Esophagus muscularis mucosa (tissue), 4 donors: ENCODE measurements at regions not wholly inside any gene's neighbourhood (a gene's known extent, or its start where the extent isn't known, plus 50 kb on each side); places are given as distances from the start of the nearest gene placed in this dataset.

Experiments used
- CTCF ChIP-seq, 3 experiments: fragments of 200-600 bp in 2 of 3; fragments of 450-650 bp in 1 of 3; sonication (generic) in 2 of 3; IDR thresholded peaks; one replicate each; pipeline ENCODE4 v1.5.1; 2017 to 2019; ENCODE audit warnings: antibody characterized with exemption in 3 of 3, mild to moderate bottlenecking in 2 of 3, moderate library complexity in 1 of 3
- EP300 ChIP-seq: sonication (generic); formaldehyde crosslinking; IDR thresholded peaks from one replicate; pipeline ENCODE4 v1.6.1; 2017; ENCODE audit warnings: antibody characterized with exemption
- POLR2A ChIP-seq: fragments of 450-650 bp; IDR thresholded peaks from one replicate; pipeline ENCODE4 v1.6.1; 2017; ENCODE audit warnings: antibody characterized with exemption, moderate library complexity, mild to moderate bottlenecking, low read depth
- POLR2AphosphoS5 ChIP-seq, 2 donors: sonication (generic); formaldehyde crosslinking; IDR thresholded peaks; one replicate each; pipeline ENCODE4 v1.6.1; 2017; ENCODE audit warnings: antibody characterized with exemption in 2 of 2

- TF ChIP-seq POLR2AphosphoS5 (IDR thresholded peaks at IDR 0.05), result no peak
- TF ChIP-seq CTCF (IDR thresholded peaks at IDR 0.05), result no peak
- TF ChIP-seq POLR2A, result no peak
- TF ChIP-seq EP300, result no peak
These were observed 247.5 kb upstream of the TGFBR2 start for GRCh38 chr3:30358871-30359270.
